ENCODE measurements at regions not wholly inside any gene's neighbourhood (a gene's known extent, or its start where the extent isn't known, plus 50 kb on each side); places are given as distances from the start of the nearest gene placed in this dataset.
A peak's percentile ranks its signal among the peaks of the same experiment; 100 is the strongest.
"Not testable (repeated sequence)": the region's sequence is repeated elsewhere in the genome, so short reads cannot be mapped to it uniquely, and the experiment has no call there.

DNA sequence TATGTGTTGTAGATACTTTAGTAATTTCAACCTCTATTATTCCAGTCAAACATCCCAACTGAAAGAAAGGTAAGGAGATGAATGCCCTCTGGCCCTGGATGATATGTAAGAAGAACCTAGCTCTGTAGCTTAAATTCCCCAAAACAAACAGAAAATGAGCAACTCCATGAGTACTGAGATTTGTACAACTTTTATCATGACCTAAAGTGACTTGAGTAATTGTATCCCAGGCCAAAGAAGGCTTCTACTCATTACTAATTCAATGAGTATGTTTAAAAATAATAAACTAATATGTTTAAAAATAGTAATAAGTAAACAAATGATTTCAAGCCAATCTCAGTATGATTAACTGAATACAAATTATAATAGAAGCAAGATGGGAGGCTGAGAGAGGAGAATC lies 414.0 kb upstream of the ACTBL2 start:
- DNase-seq: no peak

DNA sequence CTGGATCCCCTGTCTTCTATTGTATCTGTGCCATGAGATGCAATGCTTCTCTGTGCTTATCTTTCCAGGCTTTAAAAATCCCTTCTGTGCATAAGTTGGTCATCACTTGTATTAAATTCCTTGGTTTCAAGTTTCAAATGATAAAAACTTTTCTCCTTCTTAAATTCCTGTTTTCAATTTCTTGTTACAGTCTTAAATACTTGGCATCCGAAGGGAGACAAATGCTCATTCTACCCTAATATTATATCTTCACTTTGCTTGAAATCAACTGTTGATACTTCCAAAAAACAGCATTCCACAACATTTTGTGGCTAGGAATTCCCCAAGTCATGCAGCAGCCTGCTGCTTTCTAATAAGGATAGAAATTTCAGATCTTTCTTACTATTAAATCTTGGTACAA lies 413.2 kb upstream of the ACTBL2 start:
- no peak for DNase-seq

DNA sequence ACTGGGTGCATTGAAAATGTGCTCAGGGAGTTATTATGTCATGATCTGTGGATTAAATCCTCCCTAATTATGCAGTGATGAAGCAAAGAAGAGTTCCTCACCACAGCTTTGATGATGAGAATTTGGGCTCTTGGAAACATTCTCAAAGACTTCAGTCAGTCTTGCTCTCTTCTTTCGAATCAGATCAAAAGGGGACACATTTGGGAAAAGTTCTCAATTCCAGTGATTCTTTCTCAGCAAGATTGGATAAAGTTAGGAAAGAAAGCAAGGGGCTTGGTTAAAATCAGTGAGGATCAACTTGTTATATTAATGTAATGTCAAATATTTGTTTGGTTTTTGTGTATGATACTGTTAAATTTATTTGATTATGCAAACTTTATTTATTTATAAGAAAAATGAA lies 411.3 kb upstream of the ACTBL2 start:
- DNase-seq: no peak

DNA sequence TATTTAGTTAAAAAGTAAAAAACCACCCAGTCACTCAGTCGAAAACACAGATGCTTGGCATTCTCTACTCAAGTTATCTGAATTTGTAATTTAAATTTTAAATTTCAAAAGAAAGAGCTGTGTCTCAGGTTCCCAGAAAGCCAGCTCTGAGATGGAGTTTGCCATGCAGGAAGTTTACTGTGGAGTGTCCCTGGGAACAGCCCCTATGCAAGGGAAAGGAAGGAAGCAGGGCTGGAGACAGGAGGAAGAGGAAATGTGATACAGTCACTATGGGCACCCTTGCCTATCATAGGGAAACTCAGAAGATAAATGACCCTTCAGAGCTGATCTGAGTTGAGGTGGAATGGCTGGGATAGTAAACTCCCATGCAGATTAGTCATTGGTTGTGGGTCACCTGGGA lies 408.8 kb upstream of the ACTBL2 start:
- no peak for DNase-seq

DNA sequence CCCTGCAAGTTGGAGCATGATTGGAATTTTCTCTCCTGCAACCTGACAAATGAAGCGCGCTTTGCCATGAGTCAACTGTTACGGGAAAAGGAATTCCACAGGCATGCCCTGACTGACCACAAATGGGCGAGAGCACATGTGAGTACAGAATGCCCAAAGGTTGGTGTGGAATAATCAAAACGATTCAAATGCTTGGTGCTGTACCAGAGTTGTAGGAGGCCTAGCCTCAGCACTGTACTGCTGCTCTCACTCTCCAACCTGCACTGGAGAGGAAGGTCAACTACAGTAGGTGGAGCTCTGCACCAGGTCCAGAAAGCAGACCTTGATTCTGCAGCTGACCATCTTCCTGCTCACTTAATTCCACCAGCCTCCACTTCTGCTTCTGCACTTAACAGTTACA lies 406.9 kb upstream of the ACTBL2 start:
- DNase-seq: peak in 1 of 3 donors; percentile 68

DNA sequence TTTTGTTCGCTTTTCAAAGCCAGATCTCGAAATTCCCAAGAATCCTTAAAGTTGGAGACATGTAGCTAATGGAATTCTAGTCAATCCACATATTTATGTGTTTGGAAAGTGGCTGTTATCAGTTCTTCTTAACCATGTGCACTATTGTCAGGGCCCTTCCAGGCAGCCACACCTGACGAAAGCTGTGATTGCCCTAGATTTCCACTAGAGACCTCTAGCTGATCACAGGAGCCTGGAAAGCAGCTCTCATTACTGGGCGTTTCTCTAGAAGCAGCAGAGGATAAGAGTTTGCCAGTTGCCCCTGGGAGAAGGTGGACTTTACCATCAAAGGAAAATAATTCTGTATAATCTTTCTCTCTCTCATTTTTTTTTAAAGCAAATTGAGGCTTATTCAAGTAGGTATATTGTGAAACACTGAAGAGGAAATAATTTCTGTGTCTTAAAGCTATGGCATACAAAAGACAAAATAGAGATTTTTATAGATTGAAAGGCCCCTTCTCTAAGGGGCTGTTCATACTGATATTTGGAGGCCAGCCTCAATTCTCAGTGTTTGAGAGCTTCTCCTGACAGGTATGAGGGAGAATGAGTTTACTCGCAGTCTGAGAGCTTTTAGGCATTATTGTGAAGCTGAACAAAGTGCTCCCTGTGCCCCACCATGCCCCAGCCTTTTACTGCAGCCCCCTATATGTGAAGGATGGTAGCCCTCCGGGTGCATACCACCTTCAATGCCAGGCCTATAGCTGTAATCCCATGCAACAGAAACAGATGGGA lies 405.4 kb upstream of the ACTBL2 start:
- peak in 2 of 3 donors; percentile 46 to 69 for DNase-seq

DNA sequence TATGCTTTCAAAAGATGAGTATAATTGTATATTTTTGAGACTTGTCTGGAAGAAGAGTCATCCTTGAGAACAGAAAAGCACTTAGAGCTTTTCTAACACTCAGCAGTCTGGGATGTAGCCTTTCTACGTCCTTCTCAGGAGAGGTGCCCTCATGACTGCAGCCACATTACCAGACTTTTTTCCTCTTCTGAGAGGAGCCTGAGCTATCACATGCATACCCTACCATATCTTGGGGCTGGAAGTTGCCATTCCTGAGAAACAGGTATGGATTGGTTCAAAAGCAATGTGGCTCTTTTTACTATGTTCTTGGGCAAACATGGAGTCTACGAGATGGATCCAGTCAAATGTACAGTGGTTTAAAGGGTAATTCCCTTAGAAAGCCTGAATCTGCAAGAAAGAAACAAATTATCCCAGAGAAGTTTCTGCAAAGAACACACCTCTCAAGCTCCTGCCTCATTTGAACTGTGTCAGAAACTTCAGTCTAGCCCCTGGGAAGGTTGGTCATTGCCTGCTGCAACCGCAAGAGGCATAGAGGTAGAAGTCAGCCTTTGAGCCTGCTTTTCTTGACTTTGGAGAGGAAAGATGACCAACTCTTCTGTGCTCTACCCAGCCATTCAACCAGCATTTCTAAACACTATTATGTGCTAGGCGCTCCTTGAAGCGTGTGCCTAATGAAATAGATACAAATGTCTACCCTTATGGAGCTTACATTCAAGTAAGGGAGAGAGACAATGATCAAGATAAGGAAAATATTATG lies 401.9 kb upstream of the ACTBL2 start:
- no peak for DNase-seq

DNA sequence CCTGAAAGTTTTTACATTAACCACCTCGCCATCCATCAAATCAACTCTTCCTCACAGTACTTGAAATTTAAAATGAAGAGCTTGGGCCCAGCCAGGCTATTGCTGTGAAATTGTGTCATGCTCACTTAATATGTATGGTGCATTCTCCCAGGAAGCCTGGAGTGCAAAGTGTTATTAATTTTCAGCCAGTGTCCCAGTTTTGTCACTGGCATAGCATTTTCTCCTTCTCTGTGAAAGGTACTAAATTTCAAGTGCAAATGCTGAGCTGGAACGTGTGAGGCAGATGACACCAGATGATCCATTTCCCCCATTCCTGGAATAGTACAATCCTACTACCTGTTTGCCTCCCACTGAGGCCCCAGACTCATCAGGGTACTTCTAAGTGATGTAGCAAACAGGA lies 397.6 kb upstream of the ACTBL2 start:
- DNase-seq: no peak

DNA sequence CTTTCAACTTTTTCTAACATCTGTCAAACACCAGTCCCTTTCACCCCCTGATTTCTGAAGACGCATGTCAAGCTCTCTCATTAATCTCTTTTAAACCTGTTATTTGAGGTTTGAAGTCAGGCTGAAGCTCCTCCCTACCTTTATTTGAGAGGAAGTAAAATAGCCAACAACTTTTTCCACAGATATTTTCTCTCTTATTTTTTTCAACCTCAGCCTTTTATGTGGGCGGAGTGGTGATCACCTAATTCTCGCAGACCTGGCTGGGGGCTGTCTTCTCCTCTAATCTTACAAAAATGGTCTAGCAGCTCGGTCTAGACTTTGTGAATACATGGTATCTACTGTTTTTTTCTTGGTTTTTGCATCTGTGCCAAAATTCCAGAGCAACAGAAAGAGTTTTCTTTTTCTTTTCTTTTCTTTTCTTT lies 395.7 kb upstream of the ACTBL2 start:
- no peak for DNase-seq

DNA sequence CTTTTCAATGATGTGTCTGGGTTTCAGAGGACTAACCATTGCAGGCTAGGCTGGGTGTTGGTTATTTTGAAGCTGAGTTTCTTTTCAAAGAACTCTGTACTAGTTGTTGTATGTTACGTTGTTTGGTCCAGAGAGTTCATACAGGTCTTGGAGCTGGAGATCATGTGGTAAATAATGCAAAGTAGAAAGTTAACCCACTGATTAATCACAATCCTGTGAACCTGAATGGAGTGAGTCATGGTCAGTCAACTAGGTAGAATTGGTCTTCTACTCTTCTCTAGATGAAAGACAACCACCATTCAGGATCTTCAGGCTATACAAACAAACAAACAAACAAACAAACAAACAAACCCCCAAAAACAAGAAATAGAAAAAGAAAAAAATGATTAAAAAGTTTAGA lies 388.9 kb upstream of the ACTBL2 start:
- DNase-seq: no peak

DNA sequence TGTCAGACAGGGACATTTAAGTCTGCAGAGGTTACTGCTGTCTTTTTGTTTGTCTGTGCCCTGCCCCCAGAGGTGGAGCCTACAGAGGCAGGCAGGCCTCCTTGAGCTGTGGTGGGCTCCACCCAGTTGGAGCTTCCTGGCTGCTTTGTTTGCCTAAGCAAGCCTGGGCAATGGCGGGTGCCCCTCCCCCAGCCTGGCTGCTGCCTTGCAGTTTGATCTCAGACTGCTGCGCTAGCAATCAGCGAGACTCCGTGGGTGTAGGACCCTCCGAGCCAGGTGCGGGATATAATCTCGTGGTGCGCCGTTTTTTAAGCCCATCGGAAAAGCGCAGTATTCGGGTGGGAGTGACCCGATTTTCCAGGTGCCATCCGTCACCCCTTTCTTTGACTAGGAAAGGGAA lies 387.7 kb upstream of the ACTBL2 start:
- DNase-seq: not testable (repeated sequence)

DNA sequence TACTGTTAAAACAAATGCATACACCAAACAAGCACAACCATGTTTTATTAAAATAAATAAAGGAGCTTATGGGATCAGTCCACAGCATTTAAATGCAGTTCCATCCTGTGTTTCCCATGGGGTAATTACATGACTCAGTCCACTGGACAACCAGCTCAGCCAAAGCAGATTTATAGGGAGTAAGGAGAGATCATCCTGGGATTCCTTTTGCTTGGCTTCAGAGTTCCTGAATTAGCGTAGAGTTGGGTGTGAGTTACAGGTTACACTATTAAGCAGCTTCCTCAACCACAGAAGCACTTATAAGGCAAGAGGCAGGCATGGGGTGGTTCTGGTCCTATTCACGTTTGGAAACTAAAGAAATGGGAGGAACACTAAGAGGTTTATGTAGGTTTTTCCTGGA lies 381.1 kb upstream of the ACTBL2 start:
- peak in 1 of 3 donors; percentile 30 for DNase-seq

DNA sequence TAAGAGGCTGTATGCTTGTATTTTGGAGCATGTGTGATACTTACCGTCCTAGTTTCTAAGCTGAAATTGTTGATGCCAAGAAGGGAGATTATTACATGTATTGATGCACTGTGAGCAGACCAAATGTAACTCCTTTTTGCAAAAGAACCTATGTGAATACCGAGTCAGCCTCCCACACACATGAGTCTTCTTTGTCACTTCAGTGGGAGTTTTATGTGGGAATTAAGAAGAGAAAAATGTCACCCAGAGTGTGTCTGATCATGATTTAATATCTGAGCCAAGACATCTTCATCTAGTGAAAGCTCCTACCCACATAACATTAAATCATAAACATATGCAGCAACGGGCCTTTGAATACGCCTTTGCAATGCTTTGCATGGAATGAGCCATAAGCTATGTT lies 380.3 kb upstream of the ACTBL2 start:
- DNase-seq: peak in 1 of 3 donors; percentile 13

DNA sequence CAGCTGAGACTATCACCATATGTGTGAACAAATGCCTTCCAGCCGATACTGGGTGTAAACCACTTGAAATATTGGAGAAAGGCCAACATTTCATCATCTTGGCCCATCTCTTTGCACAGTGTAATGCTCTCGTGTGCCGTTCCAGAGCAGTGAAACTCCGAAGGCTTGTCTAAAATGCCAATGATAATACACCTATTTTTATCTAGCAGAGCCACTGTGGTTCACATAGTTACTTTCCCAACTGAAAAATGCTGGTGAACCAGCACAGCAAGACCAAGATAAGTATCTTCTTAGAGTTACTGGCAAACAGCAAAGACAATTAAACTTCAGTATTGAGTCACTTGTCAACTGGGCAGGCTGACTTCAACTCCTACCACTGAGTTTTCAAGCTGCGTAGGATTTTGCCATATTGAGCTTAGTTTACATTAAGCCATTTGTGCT lies 379.9 kb upstream of the ACTBL2 start:
- DNase-seq: peak in 2 of 3 donors; percentile 30 to 60

DNA sequence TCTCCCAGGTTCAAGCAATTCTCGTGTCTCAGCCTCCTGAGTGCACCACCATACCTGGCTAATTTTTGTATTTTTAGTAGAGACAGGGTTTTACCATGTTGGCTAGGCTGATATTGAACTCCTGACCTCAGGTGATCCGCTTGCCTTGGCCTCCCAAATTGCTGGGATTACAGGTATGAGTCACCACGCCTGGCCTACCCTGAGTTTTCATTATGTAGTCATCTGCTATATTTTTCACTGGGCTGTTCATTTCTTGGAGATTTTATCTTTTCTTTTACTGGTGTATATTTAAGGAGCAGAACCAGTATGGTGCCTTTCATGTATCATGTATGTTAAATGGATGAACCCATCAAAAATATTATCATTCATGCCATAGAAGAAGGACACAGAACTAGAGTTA lies 377.0 kb upstream of the ACTBL2 start:
- DNase-seq: no peak

DNA sequence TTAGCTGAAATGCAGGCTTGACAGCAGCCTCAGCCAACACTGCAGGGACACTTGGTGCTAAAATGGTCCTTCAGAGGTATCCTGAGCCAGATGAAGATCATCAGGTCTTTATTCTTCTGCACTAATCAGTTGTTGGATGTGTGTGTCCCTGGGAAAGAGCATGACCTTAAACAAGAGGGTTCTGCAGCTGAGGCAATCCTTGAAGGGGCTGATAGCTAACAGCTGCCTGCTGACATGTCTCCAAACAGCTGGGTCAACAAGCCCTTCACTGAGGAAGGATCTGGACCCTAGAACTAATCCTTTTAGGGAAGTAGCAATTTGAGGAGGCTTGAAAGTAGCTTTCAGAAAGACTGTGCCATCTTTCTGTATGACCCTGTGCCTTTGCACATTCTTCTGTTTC lies 376.3 kb upstream of the ACTBL2 start:
- DNase-seq: peak in 2 of 3 donors; percentile 45 to 68

DNA sequence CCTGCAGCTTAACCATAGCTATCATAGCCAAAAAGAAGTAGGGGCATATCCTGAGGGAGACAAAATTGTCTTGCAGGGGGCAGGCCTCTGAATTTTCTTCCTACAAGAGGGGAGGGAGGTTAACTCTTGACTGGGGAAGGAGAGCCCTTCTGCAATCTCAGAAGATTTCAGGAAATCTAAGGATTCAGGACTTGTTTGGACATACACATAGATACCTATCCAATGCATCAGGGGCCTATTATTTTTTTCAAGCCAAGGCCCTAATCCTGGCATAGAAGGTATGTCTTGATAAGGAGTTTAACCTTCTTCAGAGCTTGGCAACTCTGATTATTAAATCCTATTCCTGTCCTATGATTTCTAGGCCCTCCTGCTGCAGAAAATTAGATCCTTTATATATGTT lies 375.1 kb upstream of the ACTBL2 start:
- DNase-seq: no peak

DNA sequence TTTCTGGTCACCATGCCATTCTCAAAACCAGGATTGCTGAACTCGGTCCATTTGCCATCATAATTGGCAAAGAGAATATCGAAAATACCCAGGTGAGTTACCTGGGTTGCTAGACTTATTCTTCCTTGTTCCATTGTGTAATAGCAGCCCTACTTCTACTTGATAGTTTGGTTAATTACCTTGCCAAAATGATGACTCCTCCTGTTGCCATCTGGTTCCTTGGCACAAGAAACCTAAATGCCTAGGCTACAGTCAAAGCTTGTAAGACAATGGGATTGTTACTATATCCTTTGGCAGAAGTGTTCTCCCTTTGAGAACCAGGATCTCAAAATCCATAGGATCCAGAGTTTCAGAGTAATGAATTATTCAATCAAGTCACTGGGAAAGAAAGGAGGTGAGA lies 373.2 kb upstream of the ACTBL2 start:
- no peak for DNase-seq

DNA sequence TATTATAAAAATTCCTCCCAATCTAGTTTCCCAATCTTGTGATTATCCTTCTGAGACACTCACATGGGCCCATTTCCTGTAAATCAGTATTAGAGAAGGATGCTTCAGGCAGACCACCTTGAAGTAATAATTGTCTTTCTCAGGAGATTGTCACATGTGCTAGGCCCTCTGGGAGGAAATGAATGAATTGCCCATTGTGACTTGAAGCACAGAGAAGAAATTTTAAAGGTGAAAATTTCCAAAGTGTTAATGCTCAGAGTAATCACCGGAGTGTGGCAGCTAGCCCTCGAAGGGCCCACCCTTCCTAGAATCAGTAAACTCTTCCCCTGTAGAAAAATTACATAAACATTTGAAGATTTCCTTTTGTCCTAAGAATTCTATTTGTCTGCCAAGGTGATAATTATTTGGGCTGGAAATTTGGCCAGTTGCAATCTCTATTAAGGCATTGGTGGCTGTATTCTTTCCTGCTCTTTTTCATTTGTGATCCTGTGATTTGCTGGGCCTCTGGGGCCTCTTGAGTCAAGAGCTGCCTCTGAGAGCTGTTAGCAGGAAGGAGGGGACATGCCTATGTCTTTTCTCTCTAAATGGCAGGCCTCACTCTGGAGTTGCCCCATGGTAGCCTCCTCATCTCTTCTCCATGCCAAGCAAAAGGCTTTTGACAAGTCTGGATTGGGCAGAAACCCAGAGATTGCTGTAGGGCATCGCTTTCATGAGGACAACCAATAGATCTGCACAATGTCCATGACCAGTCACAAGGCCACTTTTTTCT lies 371.5 kb upstream of the ACTBL2 start:
- DNase-seq: no peak

DNA sequence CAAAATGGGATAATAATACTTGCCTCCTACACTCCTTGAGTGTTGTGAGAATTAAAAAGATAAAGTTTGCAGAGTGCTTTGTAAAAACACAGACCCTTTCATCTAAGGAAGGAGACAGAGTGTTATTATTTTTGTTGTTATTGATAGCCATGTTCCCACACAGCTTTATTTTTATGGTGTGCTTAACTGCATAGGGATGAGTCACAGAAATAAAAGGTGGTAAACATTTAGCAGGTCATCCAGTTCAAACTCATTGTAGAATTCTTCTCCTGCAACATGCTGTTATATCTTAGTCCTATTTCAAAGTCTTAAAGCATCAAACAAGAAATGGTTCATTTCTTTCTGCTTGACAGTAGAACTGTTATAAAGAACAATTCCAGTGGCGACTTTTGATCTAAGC lies 367.5 kb upstream of the ACTBL2 start:
- DNase-seq: no peak

DNA sequence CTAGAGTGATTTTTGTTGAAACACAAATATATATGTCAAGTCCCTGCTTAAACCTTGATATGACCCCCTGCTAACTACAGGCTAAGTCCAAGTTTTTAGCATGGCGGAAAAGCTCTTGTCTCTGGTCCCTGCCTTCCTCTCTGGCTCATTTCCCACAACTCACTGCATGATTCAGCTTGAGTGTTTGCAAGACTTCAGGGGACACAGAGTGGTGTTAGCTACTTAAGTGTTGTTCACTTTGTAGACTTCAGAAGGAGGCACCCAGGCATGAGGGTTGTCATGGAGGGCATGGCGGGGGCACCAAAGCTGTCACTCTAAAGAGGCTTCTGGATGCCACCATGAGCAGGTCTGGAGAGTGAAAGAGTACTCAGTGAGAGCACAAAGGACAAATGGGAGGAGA lies 362.4 kb upstream of the ACTBL2 start:
- no peak for DNase-seq

DNA sequence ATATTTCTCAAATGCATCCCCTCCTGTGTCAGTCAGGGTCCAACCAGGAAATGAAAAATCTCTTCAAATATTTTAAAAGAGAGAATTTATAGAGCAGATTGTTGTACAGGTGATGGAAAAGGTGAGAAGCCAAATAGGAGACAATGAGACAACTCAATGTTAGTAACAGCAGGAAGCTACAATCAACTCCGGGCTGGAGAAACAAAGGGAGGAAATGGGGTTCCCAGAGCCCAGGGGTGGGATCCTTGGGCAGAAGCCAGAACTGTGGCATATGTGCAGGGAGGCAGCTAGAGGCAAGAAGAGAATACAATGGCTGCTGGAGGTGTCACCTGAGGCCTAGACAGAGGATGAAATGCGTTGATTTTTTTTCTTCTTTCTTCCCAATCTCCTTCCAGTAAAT lies 361.8 kb upstream of the ACTBL2 start:
- DNase-seq: no peak

DNA sequence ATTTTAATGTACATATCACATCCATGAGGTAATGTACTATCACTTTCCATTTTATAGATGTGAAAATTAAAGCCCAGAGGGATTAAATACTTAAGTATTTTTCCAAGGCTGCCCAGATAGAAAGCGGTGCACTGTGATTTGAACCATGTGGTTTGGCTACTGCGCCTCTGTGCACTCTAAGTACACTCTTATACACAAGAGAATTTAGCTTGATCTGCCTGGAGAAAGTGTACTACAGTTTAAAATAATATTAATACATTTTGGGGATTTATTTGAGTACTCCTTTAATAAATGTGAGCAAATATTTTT lies 360.4 kb upstream of the ACTBL2 start:
- DNase-seq: peak in 1 of 3 donors; percentile 58

Data from muscle of back (tissue), 3 donors.